GM12892 (cell line): ENCODE measurements at regions not wholly inside any gene's neighbourhood (a gene's known extent, or its start where the extent isn't known, plus 50 kb on each side); places are given as distances from the start of the nearest gene placed in this dataset.

Experiments
- POLR2A ChIP-seq: IDR thresholded peaks from 2 replicates; pipeline ENCODE4 v1.6.1; 2011; ENCODE audit warnings: low read depth, low read length, control low read depth
- POLR2AphosphoS5 ChIP-seq: IDR thresholded peaks from 2 replicates; pipeline ENCODE4 v1.6.1; 2011; ENCODE audit warnings: low read depth, low read length, control low read depth
- TAF1 ChIP-seq: IDR thresholded peaks from 2 replicates; pipeline ENCODE4 v1.6.1; 2011; ENCODE audit warnings: low read depth, mild to moderate bottlenecking, control low read depth, low read length, borderline replicate concordance

- no peak for TF ChIP-seq POLR2A
- TF ChIP-seq POLR2AphosphoS5, result no peak
- no peak for TF ChIP-seq TAF1
Measured at GRCh38 chr1:191615101-191615821, 543.0 kb upstream of the RGS18 start.
